ENCODE measurements at regions not wholly inside any gene's neighbourhood (a gene's known extent, or its start where the extent isn't known, plus 50 kb on each side); places are given as distances from the start of the nearest gene placed in this dataset.
"Not testable (repeated sequence)": the region's sequence is repeated elsewhere in the genome, so short reads cannot be mapped to it uniquely, and the experiment has no call there.

DNA sequence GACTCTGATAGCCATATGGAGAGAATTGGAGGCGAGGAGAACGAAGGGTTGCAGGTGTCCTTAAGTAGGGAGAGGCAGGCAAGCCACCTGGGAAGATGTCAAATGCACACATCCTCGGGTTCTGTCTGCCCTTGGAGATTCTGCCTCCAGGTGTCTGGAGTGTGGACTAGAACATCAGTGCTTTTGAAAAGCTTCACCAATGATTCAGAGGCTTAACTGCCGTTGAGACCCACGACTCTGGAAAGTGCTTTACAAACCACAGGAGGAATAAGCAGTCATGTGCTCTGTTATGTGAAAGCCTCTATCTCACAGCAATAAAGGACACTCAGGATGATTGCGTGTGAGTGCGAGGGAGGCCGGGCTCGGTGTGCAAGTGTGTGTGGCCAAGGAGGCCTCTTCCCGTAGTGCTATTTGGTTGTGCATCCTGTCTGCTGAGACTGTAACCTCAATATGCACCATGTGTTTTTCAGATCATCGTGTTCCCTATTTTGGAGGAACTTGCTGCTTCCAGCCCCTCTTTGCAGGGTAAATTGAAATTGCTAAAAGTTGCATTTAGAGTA is 100.9 kb downstream of the TBC1D26 start:
- not testable (repeated sequence) for TF ChIP-seq RCOR1 (conservative IDR thresholded peaks at IDR 0.05; ENCODE audit: low read depth, low read length); MYC (IDR thresholded peaks at IDR 0.05; ENCODE audit: insufficient read depth, insufficient read length, insufficient replicate concordance, low read length, severe bottlenecking); CTCF (IDR thresholded peaks at IDR 0.05 in 2 of 3, conservative IDR thresholded peaks at IDR 0.05 in 1 of 3; ENCODE audit: control insufficient read depth in 2 of 3, extremely low read depth in 1 of 3, insufficient read depth in 1 of 3, low read depth in 3 of 3, low read length in 3 of 3); POLR2AphosphoS2 (IDR thresholded peaks at IDR 0.05; ENCODE audit: low read depth, low read length); ZNF274 (IDR thresholded peaks at IDR 0.05; ENCODE audit: insufficient read depth, insufficient read length); SMAD5 (IDR thresholded peaks at IDR 0.05; ENCODE audit: low read depth)

Measured in GM12878 (cell line).